GM18907 (cell line): ENCODE measurements at regions not wholly inside any gene's neighbourhood (a gene's known extent, or its start where the extent isn't known, plus 50 kb on each side); places are given as distances from the start of the nearest gene placed in this dataset.

Source experiments
- ATAC-seq: cut with Tn5 transposase; IDR thresholded peaks from one replicate; pipeline ENCODE4 v1.9.1; 2021; ENCODE audit warnings: mild to moderate bottlenecking, moderate library complexity; ENCODE audit not compliant: unreplicated experiment

DNA sequence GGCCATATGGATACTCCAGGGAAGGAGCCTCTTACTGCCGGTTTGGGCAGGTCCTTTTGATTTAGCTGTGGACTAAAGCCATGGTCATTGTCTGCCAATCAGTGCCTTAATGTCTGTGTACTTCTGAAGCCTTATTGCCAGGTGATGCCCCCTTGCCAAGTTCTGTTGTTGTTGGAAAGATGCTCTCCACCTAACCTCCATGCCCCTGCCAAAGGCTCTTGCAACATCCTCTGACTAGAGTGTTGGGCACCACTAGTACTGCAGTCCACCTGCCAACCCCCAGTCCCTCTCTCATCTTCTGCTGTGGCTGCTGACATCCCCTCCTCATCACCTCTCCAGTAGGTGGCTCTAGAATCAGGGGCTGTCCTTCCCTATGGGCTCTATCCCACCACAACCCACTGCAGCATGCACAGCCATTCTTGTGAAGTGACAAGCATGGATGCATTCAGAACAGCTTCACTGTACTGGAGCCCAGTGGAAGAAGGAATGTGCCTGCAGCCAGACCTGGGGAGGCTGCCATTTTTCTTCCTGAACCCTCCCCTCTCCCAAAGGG, 375.3 kb upstream of the CDH5 start:
- ATAC-seq: no peak

- no peak for ATAC-seq
Measured at GRCh38 chr16:65989861-65990604, 376.5 kb upstream of the CDH5 start.

GRCh38 chr16:65988024-65988595, 378.4 kb upstream of the CDH5 start:
- ATAC-seq: no peak

DNA sequence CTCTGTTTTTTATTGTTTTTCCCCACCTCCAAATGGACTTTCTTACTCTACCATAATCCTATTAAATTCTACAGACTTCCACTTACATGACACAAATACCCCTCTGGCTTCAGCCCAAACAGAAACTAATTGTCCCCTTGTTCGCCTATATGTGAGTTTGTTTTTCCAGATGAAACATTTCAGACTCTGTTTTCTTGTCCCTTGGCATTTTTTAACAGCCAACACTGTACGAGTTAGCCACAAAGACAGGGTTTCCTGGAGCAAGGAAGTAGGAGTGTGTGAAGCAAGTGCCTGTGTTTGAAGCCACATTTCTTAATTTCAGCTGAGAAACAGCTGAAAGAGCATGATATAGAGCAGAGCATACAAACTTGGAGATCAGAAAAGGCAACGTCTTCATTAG, 382.2 kb upstream of the CDH5 start:
- ATAC-seq: no peak

DNA sequence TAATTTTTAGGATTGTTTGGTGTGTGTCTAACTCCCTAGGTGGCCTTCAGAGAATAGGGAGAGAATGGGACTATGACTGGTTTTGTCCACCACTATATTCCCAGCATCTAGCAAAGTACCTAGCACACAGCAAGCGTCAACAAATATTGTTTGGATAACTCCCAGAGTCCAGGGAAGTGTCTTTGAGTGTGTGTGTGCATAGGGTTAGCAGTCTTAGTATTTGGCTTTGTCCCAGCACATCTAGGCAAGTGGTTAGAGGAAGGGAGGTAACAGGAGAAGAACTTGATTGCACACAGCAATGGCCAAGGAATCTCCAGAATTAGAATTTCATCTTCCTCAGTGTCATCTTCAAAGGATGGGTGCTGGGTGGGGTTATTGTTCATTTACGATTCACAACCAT, 385.4 kb upstream of the CDH5 start:
- no peak for ATAC-seq

DNA sequence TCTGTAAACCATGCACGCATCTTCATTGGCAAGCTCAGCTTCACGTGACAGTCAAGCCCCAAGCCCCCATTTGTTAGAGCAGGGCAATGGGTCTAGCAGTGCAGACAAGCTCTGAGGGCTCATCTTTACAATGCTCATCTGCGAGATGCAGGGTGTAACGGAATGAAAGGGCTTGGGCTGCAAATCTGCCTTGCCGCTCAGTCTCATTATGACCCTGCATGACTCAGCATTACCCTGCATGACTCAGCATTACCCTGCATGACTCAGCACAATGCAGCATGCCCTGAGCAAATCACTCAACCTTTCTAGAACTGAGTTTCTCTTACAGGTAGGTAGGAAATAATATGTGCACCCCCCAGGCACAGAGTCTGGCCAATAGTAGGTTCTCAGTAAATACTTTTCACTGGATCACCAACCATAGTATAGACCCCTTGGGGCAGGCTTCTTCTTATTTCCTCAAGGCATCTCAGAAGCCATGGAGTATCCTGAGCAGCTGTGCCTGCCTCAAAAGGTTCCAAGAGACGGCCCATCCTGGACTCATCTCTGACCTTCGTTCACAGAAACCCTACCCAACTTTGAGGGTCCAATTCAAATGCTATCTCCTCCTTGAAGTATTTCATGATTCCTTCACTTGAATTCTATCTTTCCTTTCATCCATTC, 391.3 kb upstream of the CDH5 start:
- ATAC-seq: no peak

GRCh38 chr16:65967376-65967775, 399.1 kb upstream of the CDH5 start:
- ATAC-seq: no peak

- ATAC-seq: no peak
Measured at GRCh38 chr16:65965628-65966027, 400.9 kb upstream of the CDH5 start.

DNA sequence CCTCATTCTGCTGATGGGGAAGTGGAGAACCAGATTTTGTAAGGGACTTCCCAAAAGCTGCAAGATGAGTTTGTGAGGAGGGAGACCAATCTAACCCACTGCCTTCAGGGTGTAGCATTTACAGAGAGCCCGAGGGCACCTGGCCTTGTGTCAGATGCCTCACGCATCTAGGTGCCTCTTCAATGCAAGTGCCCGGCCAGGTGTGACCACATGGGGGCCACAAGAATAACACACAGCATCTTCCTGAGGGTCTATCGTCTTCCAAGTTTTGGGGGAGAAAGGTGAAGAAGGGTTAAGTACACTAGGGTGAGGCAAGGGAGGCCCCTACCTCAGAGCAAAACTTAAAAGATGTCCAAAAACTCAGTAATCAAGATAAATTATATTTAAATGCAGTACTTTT, 401.7 kb upstream of the CDH5 start:
- no peak for ATAC-seq

DNA sequence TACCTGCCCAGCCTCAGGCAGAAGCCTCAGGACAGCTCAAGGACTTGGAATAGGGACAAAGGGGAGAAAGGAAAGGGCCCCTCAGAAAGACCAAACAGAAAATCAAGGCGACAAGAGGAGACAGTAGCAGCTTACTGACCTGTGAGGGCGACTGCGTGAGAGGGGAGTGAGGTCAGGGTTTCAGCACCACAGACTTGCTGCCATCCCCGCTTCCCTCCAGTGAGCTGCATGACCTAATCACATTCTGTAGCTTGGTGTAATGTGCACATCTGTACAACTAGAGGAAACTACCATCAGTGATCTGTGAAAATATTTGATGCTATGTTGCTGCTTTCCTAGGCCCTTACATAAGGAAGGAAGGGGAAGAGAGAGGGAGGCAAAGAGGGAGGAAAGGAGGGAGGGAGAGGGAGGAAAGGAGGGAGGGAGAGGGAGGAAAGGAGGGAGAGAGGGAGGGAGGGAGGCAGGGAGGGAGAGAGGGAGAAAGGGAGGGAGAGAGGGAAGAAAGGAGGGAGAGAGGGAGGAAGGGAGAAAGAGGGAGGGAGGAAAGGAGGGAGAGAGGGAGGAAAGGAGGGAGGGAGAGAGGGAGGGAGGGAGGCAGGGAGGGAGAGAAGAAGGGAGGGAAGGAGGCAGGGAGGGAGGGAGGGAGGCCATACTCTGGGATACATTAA, 404.9 kb upstream of the CDH5 start:
- no peak for ATAC-seq

- ATAC-seq: no peak
Measured at GRCh38 chr16:65959983-65960382, 406.5 kb upstream of the CDH5 start.

- no peak for ATAC-seq
Measured at GRCh38 chr16:65958086-65958485, 408.4 kb upstream of the CDH5 start.

- ATAC-seq: no peak
Measured at GRCh38 chr16:65956100-65956499, 410.4 kb upstream of the CDH5 start.

GRCh38 chr16:65954446-65954845, 412.0 kb upstream of the CDH5 start:
- no peak for ATAC-seq

GRCh38 chr16:65950211-65950610, 416.3 kb upstream of the CDH5 start:
- ATAC-seq: no peak

- ATAC-seq: no peak
Measured at GRCh38 chr16:65948361-65948760, 418.1 kb upstream of the CDH5 start.

DNA sequence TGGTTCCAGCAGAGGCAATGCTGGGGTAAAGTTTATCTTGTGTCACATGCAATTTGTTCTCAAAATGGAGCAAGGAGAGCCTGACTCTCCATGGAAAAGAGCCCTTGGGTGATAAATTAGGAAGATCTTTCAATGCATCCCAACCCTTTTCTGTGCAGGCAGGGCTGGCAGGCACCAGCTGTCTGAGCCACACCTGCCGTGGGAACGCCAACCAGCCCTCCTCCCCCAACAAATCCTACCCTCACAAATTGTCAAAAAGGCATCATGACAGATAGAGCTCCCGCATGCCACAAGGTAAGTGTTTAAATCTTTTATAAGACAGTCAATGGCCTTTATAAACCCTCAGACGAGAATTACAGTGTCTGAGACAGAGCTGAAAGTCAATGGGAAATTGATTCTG, 418.5 kb upstream of the CDH5 start:
- no peak for ATAC-seq

- no peak for ATAC-seq
Measured at GRCh38 chr16:65945493-65945892, 421.0 kb upstream of the CDH5 start.

DNA sequence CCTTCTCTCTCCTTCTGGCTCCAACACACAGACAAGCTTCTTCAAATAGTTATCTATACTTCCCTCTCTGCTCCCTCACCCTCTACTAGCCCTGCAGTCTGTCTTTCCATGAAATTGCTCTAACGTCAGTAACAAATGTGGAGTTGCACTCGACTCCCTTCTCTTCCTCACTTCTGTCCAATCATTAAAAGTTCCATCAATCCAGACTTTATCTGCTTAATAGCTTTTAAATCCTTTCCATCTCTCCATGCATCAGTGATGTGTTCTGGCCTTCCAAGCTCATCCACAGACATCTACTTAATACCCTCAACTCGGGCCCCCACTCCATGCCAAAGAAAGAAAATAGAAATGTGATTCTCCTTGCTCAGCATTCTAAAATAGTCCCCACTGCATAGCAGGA, 422.1 kb upstream of the CDH5 start:
- no peak for ATAC-seq

DNA sequence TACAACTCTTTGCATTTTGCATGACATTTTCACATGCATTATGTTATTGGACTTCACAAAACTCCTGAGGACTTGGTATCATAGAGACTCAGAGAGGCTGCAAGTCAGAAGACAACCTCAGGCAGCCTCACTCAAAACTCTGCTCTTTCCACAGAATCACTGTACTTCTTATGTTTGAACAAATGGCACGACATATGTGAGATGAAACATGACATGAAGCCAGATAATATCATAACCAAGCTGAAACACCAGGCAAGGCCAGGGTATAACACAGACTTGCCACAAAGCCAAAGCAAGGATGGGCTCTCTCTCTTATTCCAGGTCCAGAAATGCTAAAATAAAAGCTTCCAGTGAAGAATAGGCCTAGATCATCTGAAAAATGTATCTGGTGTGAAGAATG, 425.8 kb upstream of the CDH5 start:
- no peak for ATAC-seq

GRCh38 chr16:65938083-65938482, 428.4 kb upstream of the CDH5 start:
- ATAC-seq: no peak

DNA sequence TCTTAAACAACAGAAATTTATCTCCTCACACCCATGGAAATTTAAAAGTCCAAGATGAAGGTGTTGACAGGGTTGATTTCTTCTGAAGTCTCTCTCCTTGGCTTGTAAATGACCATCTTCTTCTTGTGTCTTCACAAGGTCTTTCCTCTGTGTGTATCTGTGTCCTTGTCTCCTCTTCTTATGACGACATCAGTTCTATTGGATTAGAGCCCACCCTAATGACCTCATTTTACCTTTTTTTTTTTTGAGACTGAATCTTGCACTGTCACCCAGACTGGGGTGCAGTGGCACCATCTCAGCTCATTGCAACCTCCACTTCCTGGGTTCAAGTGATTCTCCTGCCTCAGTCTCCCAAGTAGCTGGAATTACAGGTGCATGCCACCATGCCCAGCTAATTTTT, 429.0 kb upstream of the CDH5 start:
- no peak for ATAC-seq
